ENCODE measurements at regions not wholly inside any gene's neighbourhood (a gene's known extent, or its start where the extent isn't known, plus 50 kb on each side); places are given as distances from the start of the nearest gene placed in this dataset.
A peak's percentile ranks its signal among the peaks of the same experiment; 100 is the strongest.

GRCh38 chr6:169165561-169166300 lies 87.9 kb downstream of the THBS2 start:
- peak; percentile 61 for DNase-seq (ENCODE audit: low spot score)

- DNase-seq (ENCODE audit: low spot score) = peak; percentile 58
Measured at GRCh38 chr6:169164986-169165385, 88.7 kb downstream of the THBS2 start.

GRCh38 chr6:169164451-169164850 lies 89.2 kb downstream of the THBS2 start:
- DNase-seq (ENCODE audit: low spot score) = peak; percentile 33

GRCh38 chr6:169163411-169163901 lies 90.2 kb downstream of the THBS2 start:
- peak; percentile 60 for DNase-seq (ENCODE audit: low spot score)

DNA sequence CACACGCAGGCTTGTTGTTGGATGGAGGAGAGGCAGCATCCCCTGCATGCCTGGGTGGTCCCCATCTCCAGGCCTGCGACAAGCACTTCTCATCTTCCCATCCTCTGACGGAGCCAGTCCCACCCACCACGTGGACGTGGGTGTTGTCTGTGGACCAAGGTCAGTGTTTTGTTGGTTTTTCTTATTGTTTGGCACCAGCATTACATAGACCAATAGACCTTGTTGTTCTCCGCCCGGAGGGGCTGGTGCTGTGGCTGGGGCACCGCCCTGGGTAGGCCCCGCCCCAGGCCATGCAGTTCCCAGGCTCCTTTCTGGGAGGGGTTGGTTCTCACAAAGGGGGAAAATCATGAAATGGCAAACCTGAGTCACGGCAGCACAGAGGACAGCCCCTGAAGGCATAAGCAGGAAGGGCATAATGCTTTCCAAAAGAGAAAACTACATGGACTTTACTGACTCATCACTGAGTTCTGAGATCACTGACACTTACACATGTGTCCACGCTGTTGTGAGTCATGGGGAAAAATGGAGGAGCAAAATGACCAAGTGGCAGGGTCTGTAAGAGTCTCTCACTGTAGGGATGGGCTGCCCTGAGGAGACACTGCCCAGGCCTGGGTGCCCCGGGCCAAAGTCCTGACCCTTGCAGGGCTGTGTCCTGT lies 90.8 kb downstream of the THBS2 start:
- DNase-seq (ENCODE audit: low spot score) = peak; percentile 62

GRCh38 chr6:169162249-169162648 lies 91.4 kb downstream of the THBS2 start:
- DNase-seq (ENCODE audit: low spot score) = peak; percentile 50

DNA sequence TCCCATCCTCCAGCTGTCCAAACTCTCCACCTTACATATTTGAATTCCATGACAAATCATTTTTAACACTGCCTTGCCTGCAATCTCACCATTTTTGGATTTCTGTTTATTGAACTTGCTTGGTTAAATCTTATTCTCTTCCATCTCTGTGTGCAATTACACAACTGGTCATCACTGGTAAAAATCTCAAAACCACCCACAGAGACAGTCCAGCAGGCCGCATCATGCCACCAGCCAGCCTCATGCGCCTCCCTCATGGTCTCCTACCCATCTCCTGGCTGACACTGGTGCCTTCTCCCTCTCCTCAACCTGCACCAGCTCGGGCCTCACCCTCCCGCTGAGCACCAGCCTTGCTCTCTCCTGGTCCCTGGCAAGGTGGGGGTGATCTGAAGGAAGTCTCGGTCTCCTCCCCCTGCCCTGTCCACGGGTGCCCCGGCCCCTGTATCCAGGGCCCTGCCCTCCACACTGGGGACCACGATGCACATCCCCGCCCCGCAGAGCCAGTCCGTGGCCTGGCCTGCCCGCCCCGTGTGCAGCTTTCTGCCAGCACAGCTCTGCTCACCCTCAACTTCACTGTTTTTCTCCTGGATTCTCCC lies 92.0 kb downstream of the THBS2 start:
- no peak for DNase-seq (ENCODE audit: low spot score)

GRCh38 chr6:169160855-169161560 lies 92.6 kb downstream of the THBS2 start:
- peak; percentile 65 for DNase-seq (ENCODE audit: low spot score)

- peak; percentile 62 for DNase-seq (ENCODE audit: low spot score)
Measured at GRCh38 chr6:169160091-169160854, 93.4 kb downstream of the THBS2 start.

DNA sequence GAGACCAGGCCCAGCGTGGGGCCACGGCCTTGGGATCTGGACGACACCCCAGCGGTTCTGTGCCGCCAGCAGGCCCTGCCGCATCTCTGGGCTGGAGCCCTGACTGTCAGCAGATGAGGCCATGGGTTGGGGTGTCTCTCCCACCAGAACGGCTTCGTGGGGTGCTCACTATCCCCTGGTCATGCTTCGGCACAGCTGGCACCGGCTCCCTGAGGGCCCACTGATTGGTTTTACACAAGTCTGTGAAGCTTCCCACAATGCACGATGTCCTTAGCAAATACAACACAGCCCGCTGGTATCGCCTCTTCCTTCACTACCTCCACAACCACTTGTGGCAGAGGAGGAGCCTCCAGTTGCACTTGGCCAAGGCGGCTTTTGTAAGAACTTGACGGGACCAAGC lies 94.3 kb downstream of the THBS2 start:
- DNase-seq (ENCODE audit: low spot score) = no peak

- no peak for DNase-seq (ENCODE audit: low spot score)
Measured at GRCh38 chr6:169158691-169159090, 95.0 kb downstream of the THBS2 start.

- peak; percentile 94 for DNase-seq (ENCODE audit: low spot score)
Measured at GRCh38 chr6:169158174-169158573, 95.5 kb downstream of the THBS2 start.

- peak; percentile 80 for DNase-seq (ENCODE audit: low spot score)
Measured at GRCh38 chr6:169157197-169158148, 96.2 kb downstream of the THBS2 start.

DNA sequence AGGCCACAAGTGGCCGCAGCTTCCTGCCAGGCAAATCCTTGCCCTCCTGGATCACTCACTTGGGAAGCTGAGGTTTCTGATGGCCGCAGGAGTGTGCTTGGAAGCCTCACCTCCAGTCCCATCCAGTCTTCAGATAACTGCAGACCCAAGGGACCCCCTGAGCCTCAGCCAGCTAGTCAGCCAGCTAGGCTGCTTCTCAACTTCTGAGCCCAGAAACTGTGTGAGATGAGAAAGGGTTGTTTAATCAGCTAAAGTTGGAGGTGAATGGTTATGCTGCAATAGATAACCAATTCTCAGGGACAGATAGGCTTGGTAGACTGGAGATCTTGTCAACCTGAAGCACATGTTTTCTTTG lies 96.9 kb downstream of the THBS2 start:
- DNase-seq (ENCODE audit: low spot score) = no peak

- DNase-seq (ENCODE audit: low spot score) = peak; percentile 56
Measured at GRCh38 chr6:169156108-169156792, 97.4 kb downstream of the THBS2 start.

DNA sequence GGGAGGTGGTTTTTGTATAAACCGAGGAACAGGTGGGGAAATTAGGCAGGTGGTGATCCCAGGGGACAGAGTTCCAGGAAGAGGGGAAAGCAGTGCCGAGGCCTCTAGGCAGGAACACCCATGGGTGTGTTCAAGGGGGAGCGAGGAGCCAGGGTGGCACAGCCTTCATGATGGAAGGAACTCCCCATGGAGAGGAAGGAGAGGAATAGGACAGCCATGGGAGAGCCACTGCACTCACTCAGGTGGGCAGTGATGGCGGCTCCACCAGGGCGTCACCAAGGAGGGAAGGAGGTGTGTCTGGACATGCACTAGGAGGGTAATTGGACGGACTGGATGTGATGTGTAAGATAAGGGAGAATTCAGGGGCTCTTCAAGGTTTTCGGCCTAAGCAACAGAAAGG lies 98.2 kb downstream of the THBS2 start:
- DNase-seq (ENCODE audit: low spot score) = peak; percentile 33

DNA sequence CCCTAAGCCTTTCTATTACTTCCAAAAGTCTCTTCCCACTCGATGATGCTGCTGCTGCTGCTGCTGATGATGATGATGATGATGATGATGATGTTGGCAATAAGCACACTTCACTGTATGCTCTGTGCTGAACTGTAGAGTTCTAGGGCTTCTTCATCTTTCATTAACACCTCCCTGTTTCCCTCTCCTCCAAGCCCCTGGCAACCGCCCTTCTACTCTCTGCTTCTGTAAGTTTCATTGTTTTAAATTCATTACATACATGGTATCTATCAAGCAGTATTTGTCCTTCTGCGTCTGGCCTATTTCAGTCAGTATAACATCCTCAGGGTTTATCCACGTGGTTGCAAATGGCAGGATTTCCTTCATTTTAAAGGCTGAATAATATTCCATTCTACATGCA lies 100.2 kb downstream of the THBS2 start:
- DNase-seq (ENCODE audit: low spot score) = no peak

DNA sequence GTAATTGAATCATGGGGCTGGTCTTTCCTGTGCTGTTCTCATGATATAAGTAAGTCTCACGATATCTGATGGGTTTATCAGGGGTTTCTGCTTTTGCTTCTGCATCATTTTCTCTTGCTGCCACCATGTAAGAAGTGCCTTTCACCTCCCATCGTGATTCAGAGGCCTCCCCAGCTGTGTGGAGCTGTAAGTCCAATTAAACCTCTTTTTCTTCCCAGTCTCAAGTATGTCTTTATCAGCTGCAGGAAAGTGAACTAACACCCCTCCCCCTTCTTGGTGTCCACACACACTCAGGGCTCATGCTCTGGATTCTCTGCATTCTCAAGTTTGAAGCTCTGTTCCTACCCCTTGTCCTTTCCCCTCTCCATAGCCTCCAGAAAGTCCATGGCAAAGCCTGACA lies 107.1 kb downstream of the THBS2 start:
- no peak for DNase-seq (ENCODE audit: low spot score)

DNA sequence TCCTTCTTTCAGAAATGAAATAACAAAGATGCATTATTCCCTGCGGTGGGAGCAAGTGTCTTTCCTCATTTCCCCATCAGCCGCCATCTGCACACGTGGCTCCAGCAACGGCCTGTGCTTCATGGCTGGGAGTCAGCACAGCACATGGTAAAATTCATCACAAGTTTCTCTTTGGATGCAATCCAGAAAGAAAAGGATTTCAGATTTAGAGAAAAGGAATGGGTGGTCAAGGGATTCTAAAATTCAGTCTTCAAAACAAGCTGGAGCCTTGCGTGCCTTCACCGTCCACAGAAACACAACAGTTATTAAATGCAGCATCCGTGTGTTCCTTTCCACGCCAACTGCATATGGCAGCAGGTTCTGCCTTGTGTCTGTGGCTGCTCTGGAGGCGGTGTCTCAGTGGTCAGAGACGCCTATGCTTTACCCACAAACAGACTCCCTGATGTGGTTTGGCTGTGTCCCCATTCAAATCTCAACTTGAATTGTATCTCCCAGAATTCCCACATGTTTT lies 107.6 kb downstream of the THBS2 start:
- DNase-seq (ENCODE audit: low spot score) = no peak

GRCh38 chr6:169145496-169145895 lies 108.2 kb downstream of the THBS2 start:
- no peak for DNase-seq (ENCODE audit: low spot score)
